SK-N-SH (cell line): ENCODE measurements at regions not wholly inside any gene's neighbourhood (a gene's known extent, or its start where the extent isn't known, plus 50 kb on each side); places are given as distances from the start of the nearest gene placed in this dataset.

Experiments used
- CTCF ChIA-PET: fragments of 300-600, 350-600 bp; formaldehyde crosslinking; extraction: SDS; loops from one replicate; lab custom pipeline; 2021; lab: Yijun Ruan, JAX
- POLR2A ChIA-PET: fragments of 350-600 bp; sonication (Branson Sonifier 250); formaldehyde crosslinking; extraction: SDS; loops from one replicate; lab custom pipeline; 2020; ENCODE audit warnings: antibody characterized with exemption, inconsistent platforms; lab: Yijun Ruan, JAX
- DNase-seq: peaks from one replicate; pipeline ENCODE4 v3.0.0; 2012
- H2AFZ ChIP-seq: fragments of 200-600 bp; sonication (generic); 2 replicates; pipeline ENCODE4 v1.8.1; 2016; ENCODE audit warnings: antibody characterized with exemption, mild to moderate bottlenecking, low read depth
- H3F3A ChIP-seq: fragments of 200-600 bp; sonication (generic); replicated peaks from 2 replicates; pipeline ENCODE3; 2016; ENCODE audit warnings: antibody characterized with exemption, mild to moderate bottlenecking; ENCODE audit not compliant: insufficient read depth
- H3K27ac ChIP-seq, 2 experiments: fragments of 200-500 bp in 1 of 2; fragments of 200-600 bp in 1 of 2; sonication (Bioruptor generic) in 1 of 2; sonication (generic), shearing (Covaris generic) in 1 of 2; 2 replicates each; pipeline versions ENCODE4 v1.5.1 to v1.6.1; 2014 to 2016; ENCODE audit warnings: low read depth in 2 of 2, inconsistent platforms in 1 of 2, low read length in 1 of 2, mild to moderate bottlenecking in 1 of 2, mixed read lengths in 1 of 2
- H3K27me3 ChIP-seq: fragments of 200-600 bp; sonication (generic), shearing (Covaris generic); 2 replicates; pipeline ENCODE4 v1.6.1; 2016; ENCODE audit warnings: mixed run types; ENCODE audit not compliant: insufficient read depth
- H3K36me3 ChIP-seq, 2 experiments: fragments of 200-500 bp in 1 of 2; fragments of 200-600 bp in 1 of 2; sonication (Bioruptor generic) in 1 of 2; sonication (generic) in 1 of 2; replicated peaks in 1 of 2; 2 replicates each; pipeline versions ENCODE3 to v1.5.1; 2014 to 2016; ENCODE audit warnings: low read length in 1 of 2, mild to moderate bottlenecking in 1 of 2; ENCODE audit not compliant: insufficient read depth in 2 of 2, control insufficient read depth in 1 of 2
- H3K4me1 ChIP-seq, 2 experiments: fragments of 200-500 bp in 1 of 2; fragments of 200-600 bp in 1 of 2; sonication (Bioruptor generic) in 1 of 2; sonication (generic), shearing (Covaris generic) in 1 of 2; 2 replicates each; pipeline versions ENCODE4 v1.5.1 to v1.6.1; 2014 to 2016; ENCODE audit warnings: low read depth in 1 of 2, low read length in 1 of 2, mixed run types in 1 of 2; ENCODE audit not compliant: insufficient read depth in 2 of 2, control insufficient read depth in 1 of 2
- H3K4me2 ChIP-seq: fragments of 200-600 bp; sonication (generic), shearing (Covaris generic); 2 replicates; pipeline ENCODE4 v1.6.1; 2017; ENCODE audit warnings: mixed run types
- H3K4me3 ChIP-seq, 2 experiments: fragments of 200-500 bp in 1 of 2; fragments of 200-600 bp in 1 of 2; sonication (Bioruptor generic) in 1 of 2; sonication (generic), shearing (Covaris generic) in 1 of 2; 2 replicates each; pipeline versions ENCODE4 v1.5.1 to v1.8.1; 2014 to 2016; ENCODE audit warnings: low read depth in 2 of 2, inconsistent platforms in 1 of 2, low read length in 1 of 2, mild to moderate bottlenecking in 1 of 2, mixed read lengths in 1 of 2, moderate library complexity in 1 of 2
- H3K79me2 ChIP-seq: fragments of 200-600 bp; sonication (generic); 2 replicates; pipeline ENCODE4 v1.8.1; 2017; ENCODE audit warnings: mild to moderate bottlenecking; ENCODE audit not compliant: insufficient read depth
- H3K9ac ChIP-seq: fragments of 200-600 bp; sonication (generic); 2 replicates; pipeline ENCODE4 v1.6.1; 2017; ENCODE audit warnings: mixed run types
- H3K9me2 ChIP-seq: fragments of 200-600 bp; sonication (generic); 2 replicates; pipeline ENCODE4 v1.6.1; 2017; ENCODE audit warnings: mixed run types
- H3K9me3 ChIP-seq: fragments of 200-600 bp; sonication (generic); 2 replicates; pipeline ENCODE4 v1.6.1; 2017; ENCODE audit warnings: mixed run types, mild to moderate bottlenecking, moderate library complexity
- H4K20me1 ChIP-seq: fragments of 200-600 bp; sonication (generic); 2 replicates; pipeline ENCODE4 v1.6.1; 2017; ENCODE audit warnings: mild to moderate bottlenecking, mixed run types; ENCODE audit not compliant: insufficient read depth
- ELF1 ChIP-seq: IDR thresholded peaks from 2 replicates; pipeline ENCODE4 v1.4.0; 2012
- EP300 ChIP-seq, 2 experiments: IDR thresholded peaks; 2 replicates each; pipeline versions ENCODE4 v1.4.0 to v1.6.1; 2012; ENCODE audit warnings: borderline replicate concordance in 1 of 2, low read depth in 1 of 2, low read length in 1 of 2
- GATA2 ChIP-seq: sonication (generic); formaldehyde crosslinking; IDR thresholded peaks from 2 replicates; pipeline ENCODE4 v1.5.0; 2020; ENCODE audit warnings: mild to moderate bottlenecking, missing genetic modification reagents
- MEF2A ChIP-seq: IDR thresholded peaks from 2 replicates; pipeline ENCODE4 v1.4.0; 2012; ENCODE audit warnings: low read depth, borderline replicate concordance
- NRF1 ChIP-seq: IDR thresholded peaks from 2 replicates; pipeline ENCODE4 v1.6.1; 2012; ENCODE audit warnings: low read depth, mild to moderate bottlenecking, low read length
- POLR2AphosphoS5 ChIP-seq: IDR thresholded peaks from 2 replicates; pipeline ENCODE4 v1.6.1; 2012; ENCODE audit warnings: low read depth, low read length
- RCOR1 ChIP-seq: fragments of 150-350 bp; IDR thresholded peaks from 2 replicates; pipeline ENCODE4 v1.6.1; 2017; ENCODE audit warnings: antibody characterized with exemption, low read length
- RFX5 ChIP-seq: IDR thresholded peaks from 2 replicates; pipeline ENCODE4 v1.6.1; 2012; ENCODE audit warnings: mild to moderate bottlenecking, improper control_type of control experiment, low read length
- RXRA ChIP-seq: IDR thresholded peaks from 2 replicates; pipeline ENCODE4 v1.4.0; 2012; ENCODE audit warnings: low read depth, mild to moderate bottlenecking, borderline replicate concordance
- SMC3 ChIP-seq: IDR thresholded peaks from 2 replicates; pipeline ENCODE4 v1.6.1; 2012; ENCODE audit warnings: low read depth, low read length, improper control_type of control experiment
- TCF12 ChIP-seq: IDR thresholded peaks from 2 replicates; pipeline ENCODE4 v1.4.0; 2012
- YY1 ChIP-seq: IDR thresholded peaks from 2 replicates; pipeline ENCODE4 v1.4.0; 2012; ENCODE audit warnings: low read depth, mild to moderate bottlenecking
- WGBS: methylation state at CpG from one replicate; pipeline ENCODE4 v1.1.6; 2017; ENCODE audit warnings: low lambda C conversion rate; 5-methylcytosine and 5-hydroxymethylcytosine counted together
- TF ChIP-seq, protein P1 (sequence below): fragments of 150-350 bp; IDR thresholded peaks from 2 replicates; pipeline ENCODE4 v1.6.1; 2016; ENCODE audit warnings: mild to moderate bottlenecking, low read depth, low read length
- TF ChIP-seq, protein P2 (sequence below): IDR thresholded peaks from 2 replicates; pipeline ENCODE4 v1.6.1; 2012; ENCODE audit warnings: mild to moderate bottlenecking, low read depth, low read length, moderate library complexity
- TF ChIP-seq, protein P3 (sequence below): fragments of 150-350 bp; IDR thresholded peaks from 2 replicates; pipeline ENCODE4 v1.6.1; 2017; ENCODE audit warnings: antibody characterized with exemption, low read length, low read depth, borderline replicate concordance
- TF ChIP-seq, protein P4 (sequence below): IDR thresholded peaks from 2 replicates; pipeline ENCODE4; 2012
- TF ChIP-seq, protein P5 (sequence below): fragments of 200-600 bp; sonication (generic); IDR thresholded peaks from 2 replicates; pipeline ENCODE4 v1.6.1; 2017; ENCODE audit warnings: antibody characterized with exemption, mild to moderate bottlenecking, moderate library complexity

DNA sequence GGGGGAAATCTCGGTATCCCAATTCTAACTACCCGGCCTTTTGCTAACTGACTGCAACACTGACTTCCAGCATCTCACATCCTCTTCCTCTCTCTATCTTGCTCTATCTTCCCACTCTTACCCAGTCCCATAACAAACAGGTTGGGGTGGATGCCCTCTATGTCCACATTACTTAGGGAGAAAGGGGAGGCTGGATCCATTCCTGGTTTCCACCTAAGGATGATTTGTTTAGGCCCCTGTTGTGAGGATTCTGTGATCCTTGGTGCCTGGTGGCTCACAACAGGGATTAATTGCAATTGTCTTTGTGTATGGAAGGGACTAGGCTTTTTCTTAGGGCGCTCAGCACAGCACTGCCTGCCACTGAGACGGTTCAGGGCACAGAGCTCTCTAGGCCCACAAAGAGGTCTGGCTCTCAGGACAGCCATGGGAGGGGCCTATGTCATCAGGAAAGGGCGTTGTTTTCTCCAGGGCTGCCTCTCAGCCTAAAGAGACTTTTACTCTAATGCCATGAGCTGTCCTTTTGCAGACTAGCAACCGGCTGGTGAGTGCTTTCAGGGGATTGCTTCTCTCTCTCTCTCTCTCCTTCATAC is 612.1 kb upstream of the SALL1 start:
- Histone ChIP-seq H3K36me3 (no peaks in the 10 kb centered on the region), H3K4me3 (no peak overlapping the region), H3K9me3 (no peaks in the 10 kb centered on the region), H3F3A (no peaks in the 10 kb centered on the region), H3K9me2 (no peaks in the 10 kb centered on the region), H3K27ac (no peak overlapping the region), H4K20me1 (no peaks in the 10 kb centered on the region), H3K27me3 (no peaks in the 10 kb centered on the region), H3K9ac (no peak overlapping the region)
- no peak for DNase-seq
- TF ChIP-seq ELF1 (no peak), NRF1 (no peak), RCOR1 (no peak), SMC3 (no peak), MEF2A (no peak), YY1 (no peak), GATA2 (CRISPR knock-in tag) (no peak), RXRA (no peak), POLR2AphosphoS5 (no peak), TCF12 (no peak), RFX5 (no peak), EP300 (IDR thresholded peaks at IDR 0.05; ENCODE audit: borderline replicate concordance in 1 of 2, low read depth in 1 of 2, low read length in 1 of 2) (no peak)
- TF ChIP-seq, protein P1, sequence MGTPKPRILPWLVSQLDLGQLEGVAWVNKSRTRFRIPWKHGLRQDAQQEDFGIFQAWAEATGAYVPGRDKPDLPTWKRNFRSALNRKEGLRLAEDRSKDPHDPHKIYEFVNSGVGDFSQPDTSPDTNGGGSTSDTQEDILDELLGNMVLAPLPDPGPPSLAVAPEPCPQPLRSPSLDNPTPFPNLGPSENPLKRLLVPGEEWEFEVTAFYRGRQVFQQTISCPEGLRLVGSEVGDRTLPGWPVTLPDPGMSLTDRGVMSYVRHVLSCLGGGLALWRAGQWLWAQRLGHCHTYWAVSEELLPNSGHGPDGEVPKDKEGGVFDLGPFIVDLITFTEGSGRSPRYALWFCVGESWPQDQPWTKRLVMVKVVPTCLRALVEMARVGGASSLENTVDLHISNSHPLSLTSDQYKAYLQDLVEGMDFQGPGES, result no peak
- TF ChIP-seq, protein P2, sequence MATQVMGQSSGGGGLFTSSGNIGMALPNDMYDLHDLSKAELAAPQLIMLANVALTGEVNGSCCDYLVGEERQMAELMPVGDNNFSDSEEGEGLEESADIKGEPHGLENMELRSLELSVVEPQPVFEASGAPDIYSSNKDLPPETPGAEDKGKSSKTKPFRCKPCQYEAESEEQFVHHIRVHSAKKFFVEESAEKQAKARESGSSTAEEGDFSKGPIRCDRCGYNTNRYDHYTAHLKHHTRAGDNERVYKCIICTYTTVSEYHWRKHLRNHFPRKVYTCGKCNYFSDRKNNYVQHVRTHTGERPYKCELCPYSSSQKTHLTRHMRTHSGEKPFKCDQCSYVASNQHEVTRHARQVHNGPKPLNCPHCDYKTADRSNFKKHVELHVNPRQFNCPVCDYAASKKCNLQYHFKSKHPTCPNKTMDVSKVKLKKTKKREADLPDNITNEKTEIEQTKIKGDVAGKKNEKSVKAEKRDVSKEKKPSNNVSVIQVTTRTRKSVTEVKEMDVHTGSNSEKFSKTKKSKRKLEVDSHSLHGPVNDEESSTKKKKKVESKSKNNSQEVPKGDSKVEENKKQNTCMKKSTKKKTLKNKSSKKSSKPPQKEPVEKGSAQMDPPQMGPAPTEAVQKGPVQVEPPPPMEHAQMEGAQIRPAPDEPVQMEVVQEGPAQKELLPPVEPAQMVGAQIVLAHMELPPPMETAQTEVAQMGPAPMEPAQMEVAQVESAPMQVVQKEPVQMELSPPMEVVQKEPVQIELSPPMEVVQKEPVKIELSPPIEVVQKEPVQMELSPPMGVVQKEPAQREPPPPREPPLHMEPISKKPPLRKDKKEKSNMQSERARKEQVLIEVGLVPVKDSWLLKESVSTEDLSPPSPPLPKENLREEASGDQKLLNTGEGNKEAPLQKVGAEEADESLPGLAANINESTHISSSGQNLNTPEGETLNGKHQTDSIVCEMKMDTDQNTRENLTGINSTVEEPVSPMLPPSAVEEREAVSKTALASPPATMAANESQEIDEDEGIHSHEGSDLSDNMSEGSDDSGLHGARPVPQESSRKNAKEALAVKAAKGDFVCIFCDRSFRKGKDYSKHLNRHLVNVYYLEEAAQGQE, result no peak
- TF ChIP-seq, protein P3, sequence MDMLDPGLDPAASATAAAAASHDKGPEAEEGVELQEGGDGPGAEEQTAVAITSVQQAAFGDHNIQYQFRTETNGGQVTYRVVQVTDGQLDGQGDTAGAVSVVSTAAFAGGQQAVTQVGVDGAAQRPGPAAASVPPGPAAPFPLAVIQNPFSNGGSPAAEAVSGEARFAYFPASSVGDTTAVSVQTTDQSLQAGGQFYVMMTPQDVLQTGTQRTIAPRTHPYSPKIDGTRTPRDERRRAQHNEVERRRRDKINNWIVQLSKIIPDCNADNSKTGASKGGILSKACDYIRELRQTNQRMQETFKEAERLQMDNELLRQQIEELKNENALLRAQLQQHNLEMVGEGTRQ, result no peak
- TF ChIP-seq, protein P4, sequence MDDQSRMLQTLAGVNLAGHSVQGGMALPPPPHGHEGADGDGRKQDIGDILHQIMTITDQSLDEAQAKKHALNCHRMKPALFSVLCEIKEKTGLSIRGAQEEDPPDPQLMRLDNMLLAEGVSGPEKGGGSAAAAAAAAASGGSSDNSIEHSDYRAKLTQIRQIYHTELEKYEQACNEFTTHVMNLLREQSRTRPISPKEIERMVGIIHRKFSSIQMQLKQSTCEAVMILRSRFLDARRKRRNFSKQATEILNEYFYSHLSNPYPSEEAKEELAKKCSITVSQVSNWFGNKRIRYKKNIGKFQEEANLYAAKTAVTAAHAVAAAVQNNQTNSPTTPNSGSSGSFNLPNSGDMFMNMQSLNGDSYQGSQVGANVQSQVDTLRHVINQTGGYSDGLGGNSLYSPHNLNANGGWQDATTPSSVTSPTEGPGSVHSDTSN, result no peak
- TF ChIP-seq, protein P5, sequence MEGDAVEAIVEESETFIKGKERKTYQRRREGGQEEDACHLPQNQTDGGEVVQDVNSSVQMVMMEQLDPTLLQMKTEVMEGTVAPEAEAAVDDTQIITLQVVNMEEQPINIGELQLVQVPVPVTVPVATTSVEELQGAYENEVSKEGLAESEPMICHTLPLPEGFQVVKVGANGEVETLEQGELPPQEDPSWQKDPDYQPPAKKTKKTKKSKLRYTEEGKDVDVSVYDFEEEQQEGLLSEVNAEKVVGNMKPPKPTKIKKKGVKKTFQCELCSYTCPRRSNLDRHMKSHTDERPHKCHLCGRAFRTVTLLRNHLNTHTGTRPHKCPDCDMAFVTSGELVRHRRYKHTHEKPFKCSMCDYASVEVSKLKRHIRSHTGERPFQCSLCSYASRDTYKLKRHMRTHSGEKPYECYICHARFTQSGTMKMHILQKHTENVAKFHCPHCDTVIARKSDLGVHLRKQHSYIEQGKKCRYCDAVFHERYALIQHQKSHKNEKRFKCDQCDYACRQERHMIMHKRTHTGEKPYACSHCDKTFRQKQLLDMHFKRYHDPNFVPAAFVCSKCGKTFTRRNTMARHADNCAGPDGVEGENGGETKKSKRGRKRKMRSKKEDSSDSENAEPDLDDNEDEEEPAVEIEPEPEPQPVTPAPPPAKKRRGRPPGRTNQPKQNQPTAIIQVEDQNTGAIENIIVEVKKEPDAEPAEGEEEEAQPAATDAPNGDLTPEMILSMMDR, result no peak
- TF ChIP-seq, all 33 proteins: peak for 0
- no peak overlapping the region for H2AFZ ChIP-seq
- H3K79me2 ChIP-seq, result no peaks in the 10 kb centered on the region
- CTCF ChIA-PET, result interaction anchor here (1.2 to 2.0 kb wide), 4 partner anchors 55 to 905 kb away, joined by 3 to 6 read pairs (median 4); no protein-coding TSS in a partner anchor
- H3K4me1 ChIP-seq, result peaks cover 3 to 23% of the 10 kb centered on the region in 2 experiments; a peak in 3 of 4 replicates
- POLR2A ChIA-PET, result no interaction called here
- WGBS, result 59% methylated on average over 5 of the region's 6 CpGs
- H3K4me2 ChIP-seq, result no peak overlapping the region
